ENCODE measurements at regions not wholly inside any gene's neighbourhood (a gene's known extent, or its start where the extent isn't known, plus 50 kb on each side); places are given as distances from the start of the nearest gene placed in this dataset.
"Not testable (repeated sequence)": the region's sequence is repeated elsewhere in the genome, so short reads cannot be mapped to it uniquely, and the experiment has no call there.

DNA sequence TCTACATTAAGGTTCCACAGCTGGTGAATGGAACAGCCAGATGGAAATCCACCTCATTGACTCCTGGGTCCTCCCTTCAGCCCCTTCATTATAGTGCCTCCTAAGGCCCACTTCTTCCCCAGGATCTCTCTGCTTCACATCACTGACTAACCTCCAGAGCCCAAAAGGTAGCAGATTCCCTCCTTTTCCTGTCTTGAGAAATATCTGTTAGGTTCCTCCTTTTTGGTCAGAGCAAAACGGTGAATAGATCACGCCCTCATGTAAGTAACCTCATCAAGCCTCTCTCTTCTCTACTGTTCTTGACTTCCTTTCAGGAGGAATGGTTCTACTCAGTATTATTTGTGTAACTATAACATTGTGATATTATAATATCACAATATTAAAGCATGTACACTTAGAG, 155.0 kb upstream of the SRD5A2 start:
- DNase-seq = no peak

DNA sequence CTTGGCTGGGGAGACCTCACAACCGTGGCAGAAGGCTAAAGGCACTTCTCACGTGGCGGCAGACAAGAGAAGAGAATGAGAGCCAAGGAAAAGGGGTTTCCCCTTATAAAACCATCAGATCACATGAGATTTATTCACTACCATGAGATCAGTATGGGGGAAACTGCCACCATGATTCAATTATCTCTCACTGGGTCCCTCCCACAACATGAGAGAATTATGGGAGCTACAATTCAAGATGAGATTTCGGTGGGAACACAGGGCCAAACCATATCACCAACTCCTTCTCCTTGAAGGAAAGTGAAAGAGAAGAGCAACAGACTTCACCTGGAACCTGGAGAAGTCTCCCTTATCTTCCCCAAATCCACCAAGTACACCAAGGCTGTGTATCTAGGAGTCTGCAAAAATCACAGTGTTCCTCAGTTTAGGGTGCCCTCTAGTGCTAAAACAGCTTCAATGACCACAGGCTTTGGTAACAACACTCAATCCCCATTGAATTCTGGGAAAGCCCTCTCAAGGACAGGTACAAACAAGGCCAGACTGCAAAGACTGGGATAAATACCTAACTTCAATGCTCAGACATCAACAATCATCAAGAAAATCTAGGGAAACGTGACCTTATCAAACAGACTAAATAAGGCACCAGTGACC, 148.8 kb upstream of the SRD5A2 start:
- peak; percentile 41 for DNase-seq

DNA sequence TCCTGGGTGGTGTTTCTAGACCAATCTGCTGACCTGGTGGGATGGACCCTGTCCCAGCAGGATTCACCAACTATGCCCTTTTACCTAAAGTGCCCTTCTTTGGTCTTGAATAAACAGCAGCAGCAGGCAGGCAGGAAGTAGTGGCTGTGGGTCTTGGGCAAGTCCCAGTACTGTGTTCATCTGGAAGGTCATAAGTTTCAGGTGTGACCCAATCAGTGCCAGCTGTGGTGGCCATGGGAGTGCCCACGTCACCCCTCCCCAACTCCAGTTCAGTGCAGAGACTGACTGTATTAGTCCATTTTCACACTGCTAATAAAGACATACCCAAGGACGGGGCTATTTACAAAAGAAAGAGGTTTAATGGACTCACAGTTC, 148.3 kb upstream of the SRD5A2 start:
- no peak for DNase-seq

DNA sequence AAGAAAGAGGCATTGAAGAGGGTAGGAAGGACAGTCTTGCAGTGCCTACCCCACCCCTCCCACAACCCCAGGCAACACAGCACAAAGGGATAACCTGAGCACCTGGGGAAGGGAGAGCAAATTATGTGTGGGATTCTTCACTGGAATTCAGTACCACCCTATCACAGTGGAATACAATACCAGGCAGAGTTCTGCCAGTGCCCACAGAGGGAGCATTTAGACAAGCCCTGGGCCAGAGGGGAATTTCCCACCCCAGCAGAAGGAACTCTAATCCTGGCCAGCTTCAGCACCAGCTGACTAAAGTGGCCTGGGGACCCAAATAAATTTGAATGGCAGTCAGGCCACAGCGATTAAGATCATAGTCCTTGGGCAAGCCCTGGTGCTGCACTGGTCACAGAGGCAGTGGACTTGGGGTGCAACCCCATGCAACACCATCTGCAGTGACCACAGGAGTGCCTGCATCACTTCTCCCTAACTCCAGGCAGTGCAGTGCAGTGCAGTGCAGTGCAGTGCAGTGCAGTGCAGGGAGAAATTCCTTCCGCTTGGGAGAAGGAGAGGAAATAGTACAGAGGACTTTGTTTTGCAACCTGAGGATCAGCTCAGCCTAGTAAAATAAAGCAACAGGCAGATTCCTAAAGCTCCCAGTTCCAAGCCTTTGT, 147.8 kb upstream of the SRD5A2 start:
- no peak for DNase-seq

DNA sequence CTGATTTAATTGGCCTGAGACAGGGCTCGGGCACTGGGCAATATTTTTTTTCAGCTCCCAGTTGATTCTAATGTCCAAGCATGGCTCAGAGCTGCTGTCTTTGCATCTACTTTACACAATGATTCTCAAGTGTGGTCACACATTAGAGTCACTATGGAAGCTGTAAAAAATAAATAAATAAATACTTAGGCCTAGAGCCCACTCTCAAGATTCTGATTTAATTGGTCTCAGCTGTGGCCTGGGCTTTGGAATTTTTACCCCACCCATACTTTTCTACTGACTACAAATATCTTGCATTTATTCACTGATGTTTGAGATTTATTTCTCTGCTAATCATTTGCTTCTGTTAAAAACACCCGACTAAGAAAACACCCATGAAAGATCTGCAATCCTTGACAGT, 145.7 kb upstream of the SRD5A2 start:
- DNase-seq = no peak

DNA sequence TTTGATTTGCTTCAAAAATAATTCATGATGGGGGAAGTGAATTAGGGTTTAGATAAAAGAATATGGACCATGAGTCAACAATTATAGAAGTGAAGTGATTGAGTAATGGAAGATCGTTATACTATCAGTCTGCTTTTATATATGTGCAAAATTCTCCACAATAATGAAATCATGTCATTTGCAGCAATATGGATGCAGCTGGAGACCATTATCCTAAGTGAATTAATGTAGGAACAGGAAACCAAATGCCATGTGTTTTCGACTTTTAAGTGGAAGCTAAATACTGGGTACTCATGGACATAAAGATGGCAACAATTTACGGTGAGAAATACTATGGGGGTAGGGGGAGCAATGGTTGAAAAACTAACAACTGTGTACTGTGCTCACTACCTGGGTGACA, 144.7 kb upstream of the SRD5A2 start:
- DNase-seq = no peak

DNA sequence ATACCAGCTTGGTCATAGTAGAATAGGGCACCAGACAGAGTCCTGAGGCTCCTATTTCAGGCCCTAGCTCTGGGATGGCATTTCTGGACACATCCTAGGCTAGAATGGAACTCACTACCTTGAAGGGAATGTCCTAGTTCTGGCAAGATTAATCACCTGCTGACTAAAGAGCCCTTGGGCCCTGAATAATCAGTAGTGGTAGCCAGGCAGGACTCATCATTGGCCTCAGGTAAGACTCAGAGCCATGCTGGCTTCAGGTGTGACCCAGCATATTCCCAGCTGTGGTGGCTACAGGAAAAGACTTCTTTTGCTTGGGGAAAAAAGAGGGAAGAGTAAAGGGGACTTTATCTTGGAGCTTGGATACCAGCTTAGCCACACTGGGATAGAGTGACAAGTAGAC, 131.0 kb upstream of the SRD5A2 start:
- DNase-seq = no peak

DNA sequence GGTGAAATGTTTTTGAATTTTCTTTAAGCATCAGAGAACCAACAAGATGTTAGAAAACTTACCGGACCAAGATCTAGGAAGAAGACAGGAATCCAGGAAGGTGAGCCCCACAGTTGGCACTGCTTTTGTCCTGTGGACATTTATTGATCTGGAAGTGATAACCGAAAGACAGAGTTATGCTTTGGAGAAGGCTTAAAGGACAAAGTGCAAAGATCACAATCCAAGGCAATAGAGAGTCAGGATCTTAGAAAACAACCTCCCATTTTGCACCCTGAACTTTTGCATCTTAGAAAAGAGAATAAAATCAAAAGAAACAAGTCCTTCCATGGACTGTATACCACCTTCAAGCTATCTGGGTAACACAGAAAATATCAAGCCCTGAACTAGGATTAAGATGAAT, 129.4 kb upstream of the SRD5A2 start:
- DNase-seq = no peak

DNA sequence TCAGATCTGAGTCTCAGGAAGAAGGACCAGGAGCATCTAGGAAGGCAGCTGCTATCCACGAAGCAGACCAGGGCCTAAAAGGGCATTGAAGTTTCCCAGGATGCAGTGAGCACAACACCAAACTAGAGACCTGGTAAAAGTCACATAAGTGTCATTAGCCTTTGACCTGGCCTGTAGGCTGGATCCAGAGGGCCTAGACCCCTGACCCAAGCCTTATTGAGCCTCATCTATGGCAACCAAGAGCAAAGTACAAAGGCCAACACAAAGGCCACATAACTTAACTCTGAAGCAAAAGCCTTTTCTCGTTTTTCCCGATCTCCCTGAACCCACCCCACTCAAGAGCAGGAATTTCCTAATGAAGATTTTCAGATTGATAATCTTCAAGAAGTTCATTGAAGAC, 127.3 kb upstream of the SRD5A2 start:
- no peak for DNase-seq

DNA sequence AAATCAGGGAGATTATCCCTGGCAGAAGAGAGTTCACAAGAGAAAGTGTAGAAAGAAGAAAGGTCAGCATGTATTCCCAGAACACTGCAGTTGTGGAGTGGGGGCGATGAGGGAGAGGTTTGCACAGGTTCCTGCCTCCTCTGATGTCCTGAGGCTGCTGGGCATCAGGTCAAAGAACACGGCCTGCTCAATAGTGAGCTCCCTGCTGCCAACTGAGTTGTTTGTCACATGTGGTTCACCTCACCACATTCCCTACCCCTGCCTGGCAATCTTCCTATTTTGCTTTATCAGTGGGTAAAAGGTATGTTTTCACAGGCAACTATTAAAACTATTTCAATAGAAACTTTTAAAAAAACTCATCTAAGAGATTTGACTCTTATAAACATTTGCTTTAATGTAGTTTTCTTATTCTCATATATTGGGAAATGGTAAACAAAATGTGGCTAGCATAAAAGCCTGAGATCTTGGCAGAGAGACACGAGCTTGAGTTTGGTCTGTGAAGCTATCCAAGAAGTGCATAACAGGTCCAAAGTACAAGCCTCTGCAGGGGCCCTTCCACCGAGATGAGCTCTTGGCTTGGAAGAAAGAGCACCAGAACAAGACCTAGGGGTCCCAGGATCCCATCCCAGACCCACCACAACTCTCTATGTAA, 123.9 kb upstream of the SRD5A2 start:
- no peak for DNase-seq

DNA sequence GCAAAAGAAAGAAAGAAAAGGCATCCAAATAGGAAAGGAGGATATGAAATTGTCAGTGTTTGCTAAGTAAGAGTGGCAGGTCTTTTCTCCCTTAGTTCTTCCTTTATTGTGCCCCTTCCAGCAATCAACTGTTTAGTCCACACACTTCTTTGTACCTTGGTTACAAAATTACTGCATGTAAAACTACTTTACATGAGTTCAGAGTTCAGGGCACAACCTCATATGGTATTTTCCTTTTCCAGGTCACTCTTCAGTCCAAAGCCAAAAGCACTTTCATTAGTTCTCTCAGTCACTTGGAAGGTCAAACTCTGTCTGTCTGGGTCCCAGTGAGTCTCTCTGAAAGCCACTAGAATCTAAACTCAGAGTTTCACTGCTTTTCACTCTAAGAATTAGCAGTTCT, 122.5 kb upstream of the SRD5A2 start:
- no peak for DNase-seq

DNA sequence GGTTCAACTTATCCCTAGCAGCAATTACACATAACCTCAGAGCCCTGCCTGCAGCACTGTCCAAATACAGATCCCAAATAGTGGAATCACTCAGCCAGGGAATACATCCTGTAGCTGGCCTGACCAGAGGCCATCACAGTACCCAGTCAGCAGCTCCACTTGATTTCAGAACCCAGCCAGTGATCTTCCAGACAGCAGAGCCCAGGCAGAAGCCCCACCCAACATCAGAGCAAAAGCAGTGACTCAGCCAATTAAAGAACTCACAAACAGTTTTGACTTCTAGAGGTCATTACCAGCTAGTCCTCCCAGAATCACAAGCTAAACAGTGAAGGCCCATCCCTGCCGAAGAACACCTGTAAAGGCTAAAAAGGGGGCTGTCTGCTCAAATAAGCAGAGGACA, 118.0 kb upstream of the SRD5A2 start:
- DNase-seq = no peak

DNA sequence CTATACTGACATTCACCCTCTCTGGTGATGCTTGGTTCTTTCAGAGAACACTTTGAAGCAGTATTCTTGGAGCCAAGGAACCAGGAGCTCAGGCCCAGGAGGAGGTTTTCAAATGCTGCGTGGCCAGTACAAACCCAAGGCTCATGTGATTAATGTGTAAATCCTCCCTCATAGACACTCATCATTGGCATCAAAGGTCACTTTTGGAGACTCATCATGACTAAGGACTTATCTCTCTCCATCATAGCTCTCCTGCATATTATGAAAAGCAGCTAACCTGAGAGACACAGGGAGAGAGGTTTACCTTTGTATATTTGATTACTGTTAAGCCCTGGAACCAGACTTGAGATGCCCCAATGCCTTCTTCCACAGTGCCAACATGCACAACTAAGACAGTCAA, 115.3 kb upstream of the SRD5A2 start:
- no peak for DNase-seq

DNA sequence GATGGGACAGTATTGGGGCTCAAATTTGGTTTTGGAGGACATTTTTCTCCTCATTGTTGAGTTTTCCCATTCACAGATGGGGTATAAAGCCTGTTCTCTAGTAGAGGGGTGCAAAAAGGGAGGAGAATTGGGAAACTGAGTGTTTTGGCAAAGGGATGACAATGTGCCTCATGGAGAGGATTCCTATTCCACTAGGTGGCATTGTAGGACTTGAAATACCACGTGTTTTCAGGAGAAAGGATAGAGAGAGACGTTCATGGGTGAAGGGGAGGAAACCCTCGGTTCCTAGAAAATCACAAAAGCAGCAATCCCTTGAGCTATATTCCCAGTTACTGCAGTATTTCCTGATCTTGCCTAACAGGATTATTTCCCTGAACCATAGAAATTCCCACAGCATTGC, 113.7 kb upstream of the SRD5A2 start:
- DNase-seq = no peak

DNA sequence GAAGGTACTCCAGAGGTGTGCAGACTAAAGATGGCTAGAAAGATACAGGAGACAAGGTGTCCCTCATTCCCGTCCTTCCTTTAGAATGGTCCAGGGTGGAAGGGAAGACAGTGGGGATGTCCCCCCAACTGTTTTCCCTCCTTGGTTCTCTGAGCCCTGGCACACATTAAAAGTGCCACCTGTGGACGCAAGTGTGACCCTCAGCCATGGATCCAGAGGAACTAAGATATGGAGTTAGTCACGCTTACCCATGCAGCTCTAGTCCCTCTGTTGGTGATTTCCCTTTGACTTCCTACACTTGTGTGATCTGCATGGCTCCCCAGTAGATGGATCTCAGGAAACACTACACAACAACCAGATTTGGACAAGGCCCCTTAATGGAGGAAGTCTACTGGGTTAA, 113.1 kb upstream of the SRD5A2 start:
- no peak for DNase-seq

DNA sequence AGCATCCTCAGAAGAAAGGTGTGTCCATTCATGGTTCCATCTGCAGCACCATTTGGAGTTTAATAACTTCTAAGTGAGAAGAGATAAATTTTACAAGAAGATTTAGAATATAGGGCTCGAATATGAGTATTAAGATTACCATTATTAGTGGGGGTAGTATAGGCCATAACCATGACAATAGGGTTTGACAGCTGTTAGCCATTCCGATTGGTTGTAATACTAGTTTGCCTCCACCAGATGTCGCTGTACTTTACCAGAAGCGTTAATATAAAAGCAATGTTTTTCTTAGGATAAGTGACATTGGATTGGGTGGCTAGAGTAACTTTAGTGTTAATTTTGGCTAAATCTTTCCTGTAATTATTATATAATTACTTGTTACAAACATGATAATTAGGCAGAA, 107.5 kb upstream of the SRD5A2 start:
- DNase-seq = no peak

DNA sequence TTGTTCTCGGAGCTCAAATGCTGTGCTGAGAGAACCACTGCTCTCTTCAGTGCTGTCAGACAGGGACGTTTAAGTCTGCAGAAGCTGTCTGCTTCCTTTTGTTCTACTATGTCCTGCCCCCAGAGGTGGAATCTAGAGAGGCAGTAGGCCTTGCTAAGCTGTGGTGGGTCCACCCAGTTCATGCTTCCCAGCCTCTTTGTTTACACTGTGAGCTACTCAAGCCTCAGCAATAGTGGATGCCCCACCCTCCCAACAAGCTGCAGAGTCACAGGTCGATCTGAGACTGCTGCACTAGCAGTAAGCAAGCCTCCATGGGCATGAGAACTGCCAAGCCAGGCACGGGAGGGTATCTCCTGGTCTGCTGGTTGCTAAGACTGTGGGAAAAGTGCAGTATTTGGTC, 102.8 kb upstream of the SRD5A2 start:
- not testable (repeated sequence) for DNase-seq

DNA sequence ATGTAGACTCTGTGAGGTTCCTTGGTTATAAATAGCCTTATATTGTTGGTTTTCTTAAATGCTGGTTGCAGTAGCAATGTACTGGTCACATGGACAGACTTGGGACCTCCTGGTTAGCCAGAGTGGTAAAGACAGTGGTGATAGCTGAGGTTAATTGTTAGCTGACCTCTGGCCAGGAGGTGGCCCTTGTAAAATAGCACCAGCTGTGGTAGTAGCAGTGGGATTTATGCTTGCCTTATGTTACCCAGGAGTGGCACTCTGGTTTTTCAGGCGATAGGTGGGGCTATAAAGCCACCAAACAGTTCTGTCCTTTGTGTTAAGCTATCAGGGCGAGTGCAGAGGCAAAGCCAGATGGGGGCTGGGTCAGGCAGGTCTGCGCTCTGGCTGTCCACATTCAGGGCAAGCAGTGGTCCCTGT, 94.8 kb upstream of the SRD5A2 start:
- DNase-seq = no peak

DNA sequence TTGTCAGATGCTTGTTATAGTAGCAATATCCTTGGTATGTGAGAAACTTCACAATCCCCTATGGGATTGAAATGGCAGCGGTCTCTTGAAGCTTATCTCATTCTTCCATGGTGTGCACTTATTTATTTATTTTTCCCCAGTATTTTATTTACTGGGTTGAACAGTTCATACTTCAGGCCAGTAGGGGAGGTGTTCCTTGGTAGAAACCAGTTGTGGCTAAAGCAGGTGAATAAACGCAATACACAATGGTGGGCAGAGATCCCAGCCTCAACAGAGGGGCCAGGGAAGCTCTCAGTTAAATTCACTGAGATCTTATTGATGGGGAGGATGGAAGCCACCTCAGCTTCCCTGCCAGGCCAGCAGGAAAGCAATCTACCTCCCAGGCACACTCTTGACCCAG, 93.7 kb upstream of the SRD5A2 start:
- no peak for DNase-seq

DNA sequence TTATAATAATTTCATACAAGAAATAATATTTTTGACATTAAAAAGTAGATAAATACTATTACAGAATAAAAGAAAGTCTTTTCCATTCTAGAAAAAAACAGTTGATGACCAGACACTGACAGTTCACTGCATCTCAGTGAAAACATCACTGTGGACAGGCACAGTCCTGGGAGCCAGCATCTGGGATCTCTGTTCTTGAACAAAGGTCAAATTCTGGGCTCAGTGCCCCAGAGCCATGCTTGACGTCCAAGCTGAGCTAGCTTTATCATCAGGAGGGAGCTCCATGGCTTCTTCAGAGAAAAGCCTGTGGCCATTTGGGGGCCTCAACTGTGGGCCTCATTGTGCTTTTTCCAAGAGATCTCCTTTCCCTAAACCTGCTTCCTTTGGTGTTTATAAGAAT, 86.1 kb upstream of the SRD5A2 start:
- DNase-seq = no peak

DNA sequence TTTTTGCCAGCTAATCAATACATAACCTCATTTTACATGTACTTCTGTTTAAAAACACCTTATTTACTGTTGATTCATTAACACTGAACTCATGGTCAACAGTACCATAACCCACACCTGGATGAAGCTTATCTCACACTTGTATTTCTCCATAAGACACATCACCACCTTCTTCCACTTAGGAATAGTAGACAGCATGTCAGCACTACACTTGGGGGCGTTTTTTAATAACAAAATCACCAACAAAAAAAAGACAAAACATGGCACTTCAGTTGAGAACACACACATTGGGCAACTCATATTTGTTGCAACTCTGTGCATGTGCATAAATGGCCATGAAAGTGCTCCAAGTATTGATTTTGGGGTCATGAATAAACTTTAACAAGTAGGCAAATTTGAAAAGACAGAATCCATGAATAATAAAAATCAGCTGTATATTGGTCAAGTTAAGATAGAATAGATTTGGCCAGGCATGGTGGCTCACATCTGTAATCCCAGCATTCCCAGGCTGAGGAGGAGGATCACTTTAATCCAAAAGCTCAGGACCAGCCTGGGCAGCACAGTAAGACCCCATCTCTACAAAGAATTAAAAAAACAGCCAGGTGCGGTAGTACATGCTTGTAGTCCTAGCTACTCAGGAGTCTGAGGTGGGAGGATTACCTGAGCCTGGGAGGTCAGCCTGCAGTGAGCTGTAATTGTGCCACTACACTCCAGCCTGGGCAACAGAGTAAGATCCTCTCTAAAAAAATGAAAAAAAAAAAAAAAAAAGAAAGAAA, 84.4 kb upstream of the SRD5A2 start:
- no peak for DNase-seq

DNA sequence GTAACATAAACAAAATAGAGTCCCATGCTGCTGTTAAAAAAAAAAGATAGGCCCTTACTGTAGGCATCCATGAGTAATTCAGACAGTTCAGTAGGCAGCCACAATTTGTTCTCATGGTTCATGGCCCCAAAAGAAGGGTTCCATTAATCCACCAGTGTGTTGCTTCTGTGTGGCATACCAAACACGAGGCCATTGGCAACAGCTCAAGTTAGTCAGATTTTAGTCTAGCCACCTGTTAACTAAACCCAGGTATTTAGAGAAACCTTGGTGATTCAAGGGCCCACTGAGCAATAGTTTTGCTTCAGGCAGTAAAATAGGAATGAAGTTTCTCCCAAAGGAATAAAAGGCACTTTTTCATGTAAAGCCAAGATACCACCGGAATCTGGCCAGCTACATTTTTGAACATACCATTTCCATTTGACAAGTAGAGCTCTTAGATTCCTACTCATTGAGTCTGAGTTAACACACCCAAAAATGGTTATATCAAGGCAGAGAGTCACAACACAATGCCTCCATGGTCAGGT, 80.1 kb upstream of the SRD5A2 start:
- no peak for DNase-seq

DNA sequence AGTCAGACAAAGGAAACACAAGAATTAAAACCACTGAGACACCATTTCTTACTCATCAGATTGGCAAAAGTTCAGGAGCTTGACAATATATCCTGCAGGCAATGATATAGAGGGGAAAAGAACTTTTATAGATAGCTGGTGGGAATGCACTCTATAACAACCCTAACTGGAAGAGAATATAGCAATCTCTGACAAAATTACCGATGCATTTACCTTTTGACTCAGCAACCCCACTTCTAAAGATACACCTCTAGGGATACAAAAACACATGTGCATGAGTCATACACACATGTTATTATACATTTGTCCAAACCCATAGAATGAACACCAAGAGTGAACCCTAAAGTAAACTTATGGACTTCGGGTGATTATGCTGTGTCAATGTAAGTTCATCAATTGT, 79.4 kb upstream of the SRD5A2 start:
- DNase-seq = no peak

DNA sequence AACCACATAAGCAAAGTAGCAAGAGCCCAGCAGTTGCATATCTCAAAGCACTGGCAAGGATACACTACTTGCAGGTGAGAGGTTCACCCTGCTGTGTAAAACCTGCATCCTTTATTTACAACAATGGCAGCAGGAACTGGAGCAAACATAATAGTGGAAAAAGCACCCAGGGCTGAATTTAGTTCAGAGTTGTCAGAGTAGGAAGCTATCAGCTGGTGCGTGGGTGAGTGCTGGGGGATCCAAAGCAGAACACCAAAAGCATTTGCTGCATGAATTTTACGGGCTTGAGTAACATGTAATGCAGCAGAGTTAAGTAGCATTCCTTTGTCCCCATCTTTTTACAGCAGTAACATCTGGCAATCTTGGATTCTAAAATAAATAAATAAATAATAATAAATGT, 73.5 kb upstream of the SRD5A2 start:
- no peak for DNase-seq

Measured in NCI-H446 treated with DMSO at 0.1 percent for 48 hours (cell line).